Endothelial cell of umbilical vein (primary cell): ENCODE measurements at regions not wholly inside any gene's neighbourhood (a gene's known extent, or its start where the extent isn't known, plus 50 kb on each side); places are given as distances from the start of the nearest gene placed in this dataset.

ENCODE experiments used
- BruUV-seq: library from RNA; stranded (reverse); fragments of 400-500 nt; replicated peaks from 2 replicates; lab custom pipeline; 2021; lab: Mats Ljungman, UMichigan
- CTCF ChIA-PET: fragments of 300-600, 350-600 bp; sonication (Branson Sonifier 250); formaldehyde crosslinking; loops from one replicate; lab custom pipeline; 2021; ENCODE audit warnings: antibody characterized with exemption, inconsistent platforms; lab: Charles Lee
- POLR2A ChIA-PET: fragments of 300-600, 350-600 bp; sonication (Branson Sonifier 250); formaldehyde crosslinking; loops from one replicate; lab custom pipeline; 2021; ENCODE audit warnings: antibody characterized with exemption, inconsistent platforms; lab: Charles Lee
- DNase-seq: peaks from one replicate; pipeline ENCODE4 v3.0.0-alpha.2; 2011; ENCODE audit warnings: low read depth, low spot score
- FAIRE-seq: peaks from 2 replicates; lab custom pipeline; 2011; peaks lifted over from hg19 to GRCh38; lab: Jason Lieb, UNC
- H2AFZ ChIP-seq: 2 replicates; pipeline ENCODE4 v1.6.0; 2012; ENCODE audit warnings: low read depth, low read length, control low read depth, inconsistent platforms
- H3K27ac ChIP-seq: 2 replicates; pipeline ENCODE4 v1.5.1; 2011; ENCODE audit warnings: low read depth, mild to moderate bottlenecking, control low read depth, low read length, moderate library complexity; ENCODE audit not compliant: insufficient read depth
- H3K27me3 ChIP-seq, 2 experiments: 2 replicates each; pipeline versions ENCODE4 v1.6.0 to v1.6.1; 2011; ENCODE audit warnings: low read length in 2 of 2, mixed read lengths in 1 of 2; ENCODE audit not compliant: control insufficient read depth in 2 of 2, insufficient read depth in 2 of 2
- H3K36me3 ChIP-seq, 2 experiments: 2 replicates in 1 of 2; 3 replicates in 1 of 2; pipeline ENCODE4 v1.5.1; 2011; ENCODE audit warnings: low read length in 2 of 2, mild to moderate bottlenecking in 1 of 2, moderate library complexity in 1 of 2; ENCODE audit not compliant: control insufficient read depth in 2 of 2, insufficient read depth in 2 of 2; ENCODE audit errors: extremely low read depth in 1 of 2
- H3K4me1 ChIP-seq: 3 replicates; pipeline ENCODE4 v1.5.1; 2011; ENCODE audit warnings: mild to moderate bottlenecking, low read length; ENCODE audit not compliant: control insufficient read depth, insufficient read depth; ENCODE audit errors: extremely low read depth
- H3K4me2 ChIP-seq: 2 replicates; pipeline ENCODE4 v1.6.1; 2011; ENCODE audit warnings: low read length, control low read depth, mixed read lengths; ENCODE audit not compliant: insufficient read depth
- H3K4me3 ChIP-seq, 3 experiments: fragments of 200-600 bp in 1 of 3; sonication (generic), shearing (Covaris generic) in 1 of 3; replicated peaks in 1 of 3; 2 replicates each; pipeline ENCODE4 v1.5.1; 2011 to 2016; ENCODE audit warnings: control low read depth in 3 of 3, low read length in 3 of 3, mild to moderate bottlenecking in 2 of 3, inconsistent platforms in 1 of 3, low read depth in 1 of 3, moderate library complexity in 1 of 3; ENCODE audit not compliant: insufficient read depth in 1 of 3
- H3K79me2 ChIP-seq: 2 replicates; pipeline ENCODE4 v1.6.0; 2012; ENCODE audit warnings: low read length, inconsistent platforms; ENCODE audit not compliant: control insufficient read depth, insufficient read depth
- H3K9ac ChIP-seq: replicated peaks from 2 replicates; pipeline ENCODE3; 2011; ENCODE audit warnings: low read length, control low read depth; ENCODE audit not compliant: insufficient read depth; ENCODE audit errors: extremely low read depth
- H3K9me1 ChIP-seq: replicated peaks from 3 replicates; pipeline ENCODE4 v1.6.0; 2011; ENCODE audit warnings: mild to moderate bottlenecking, low read length; ENCODE audit not compliant: control insufficient read depth, insufficient read depth; ENCODE audit errors: extremely low read depth
- H3K9me3 ChIP-seq: replicated peaks from 2 replicates; pipeline ENCODE4 v1.5.1; 2012; ENCODE audit warnings: low read length, inconsistent platforms; ENCODE audit not compliant: control insufficient read depth, insufficient read depth
- H4K20me1 ChIP-seq: replicated peaks from 2 replicates; pipeline ENCODE3; 2011; ENCODE audit warnings: mild to moderate bottlenecking, low read length; ENCODE audit not compliant: control insufficient read depth, insufficient read depth; ENCODE audit errors: extremely low read depth
- EZH2 ChIP-seq: IDR thresholded peaks from 2 replicates; pipeline ENCODE4 v1.6.1; 2012; ENCODE audit warnings: borderline replicate concordance, low read depth, mild to moderate bottlenecking, moderate library complexity, low read length, inconsistent platforms; ENCODE audit not compliant: severe bottlenecking
- FOS ChIP-seq: IDR thresholded peaks from 2 replicates; pipeline ENCODE4 v1.6.1; 2011; ENCODE audit warnings: mild to moderate bottlenecking, low read length, moderate library complexity, borderline replicate concordance; ENCODE audit not compliant: insufficient read depth
- GATA2 ChIP-seq: IDR thresholded peaks from 2 replicates; pipeline ENCODE4 v1.7.0; 2011; ENCODE audit warnings: low read depth, mild to moderate bottlenecking, moderate library complexity, mixed read lengths, low read length; ENCODE audit not compliant: insufficient read length, insufficient read depth
- JUN ChIP-seq: IDR thresholded peaks from 2 replicates; pipeline ENCODE4 v1.6.1; 2011; ENCODE audit warnings: borderline replicate concordance, low read depth; ENCODE audit not compliant: insufficient read length, insufficient read depth
- MYC ChIP-seq: IDR thresholded peaks from one replicate; pipeline ENCODE4 v1.6.1; 2011; ENCODE audit warnings: mild to moderate bottlenecking, low read depth, low read length
- POLR2A ChIP-seq: IDR thresholded peaks from 2 replicates; pipeline ENCODE4 v1.6.1; 2012; ENCODE audit warnings: low read depth, mild to moderate bottlenecking, control low read depth, low read length
- POLR2AphosphoS5 ChIP-seq: IDR thresholded peaks from 2 replicates; pipeline ENCODE4 v1.6.1; 2012; ENCODE audit warnings: low read depth, mild to moderate bottlenecking, control low read depth, low read length, moderate library complexity; ENCODE audit not compliant: insufficient read depth
- dilution Hi-C: fragments of 300-500 bp; cut with MboI; formaldehyde crosslinking; loops from one replicate; pipeline ENCODE4 v1.15.0; 2019; ENCODE audit warnings: low sequenced_read_pairs; ENCODE audit not compliant: extremely low pct_ligation_motif_present
- intact Hi-C: fragments of 100-400 bp; cut with micrococcal nuclease; formaldehyde crosslinking; loops from one replicate; pipeline ENCODE4 v1.10.0; 2022
- TF ChIP-seq, protein P1 (sequence below): IDR thresholded peaks from 2 replicates; pipeline ENCODE4 v1.6.1; 2011; ENCODE audit not compliant: insufficient read depth, insufficient read length
- TF ChIP-seq, protein P2 (sequence below), 2 donors: IDR thresholded peaks; 1 replicate in 1 of 2; 2 replicates in 1 of 2; pipeline ENCODE4 v1.5.1; 2011; ENCODE audit warnings: low read length in 2 of 2, mild to moderate bottlenecking in 2 of 2, moderate library complexity in 2 of 2, control low read depth in 1 of 2, inconsistent platforms in 1 of 2, low read depth in 1 of 2; ENCODE audit not compliant: insufficient read depth in 1 of 2; ENCODE audit errors: extremely low read depth in 1 of 2

GRCh38 chr5:6899221-6899620 lies 186.0 kb downstream of the TENT4A start:
- dilution Hi-C loops: no loop called here

More at GRCh38 chr5:6899221-6899620, 186.0 kb downstream of the TENT4A start:
- DNase-seq: no peak
- TF ChIP-seq JUN (no peak), FOS (no peak), GATA2 (no peak), POLR2A (no peak), MYC (no peak), POLR2AphosphoS5 (no peak), EZH2 (no peak)
- TF ChIP-seq, protein P1, sequence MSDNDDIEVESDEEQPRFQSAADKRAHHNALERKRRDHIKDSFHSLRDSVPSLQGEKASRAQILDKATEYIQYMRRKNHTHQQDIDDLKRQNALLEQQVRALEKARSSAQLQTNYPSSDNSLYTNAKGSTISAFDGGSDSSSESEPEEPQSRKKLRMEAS: no peak
- TF ChIP-seq, protein P2, sequence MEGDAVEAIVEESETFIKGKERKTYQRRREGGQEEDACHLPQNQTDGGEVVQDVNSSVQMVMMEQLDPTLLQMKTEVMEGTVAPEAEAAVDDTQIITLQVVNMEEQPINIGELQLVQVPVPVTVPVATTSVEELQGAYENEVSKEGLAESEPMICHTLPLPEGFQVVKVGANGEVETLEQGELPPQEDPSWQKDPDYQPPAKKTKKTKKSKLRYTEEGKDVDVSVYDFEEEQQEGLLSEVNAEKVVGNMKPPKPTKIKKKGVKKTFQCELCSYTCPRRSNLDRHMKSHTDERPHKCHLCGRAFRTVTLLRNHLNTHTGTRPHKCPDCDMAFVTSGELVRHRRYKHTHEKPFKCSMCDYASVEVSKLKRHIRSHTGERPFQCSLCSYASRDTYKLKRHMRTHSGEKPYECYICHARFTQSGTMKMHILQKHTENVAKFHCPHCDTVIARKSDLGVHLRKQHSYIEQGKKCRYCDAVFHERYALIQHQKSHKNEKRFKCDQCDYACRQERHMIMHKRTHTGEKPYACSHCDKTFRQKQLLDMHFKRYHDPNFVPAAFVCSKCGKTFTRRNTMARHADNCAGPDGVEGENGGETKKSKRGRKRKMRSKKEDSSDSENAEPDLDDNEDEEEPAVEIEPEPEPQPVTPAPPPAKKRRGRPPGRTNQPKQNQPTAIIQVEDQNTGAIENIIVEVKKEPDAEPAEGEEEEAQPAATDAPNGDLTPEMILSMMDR (IDR thresholded peaks at IDR 0.05; ENCODE audit: extremely low read depth in 1 of 2, insufficient read depth in 1 of 2, low read depth in 1 of 2, low read length in 2 of 2): no peak
- no peak overlapping the region for H3K27ac ChIP-seq
- intact Hi-C loops: no loop called here
- H3K79me2 ChIP-seq: no peaks in the 10 kb centered on the region
- H3K4me2 ChIP-seq: no peak overlapping the region
- H2AFZ ChIP-seq: no peak overlapping the region
- no peaks in the 10 kb centered on the region for H3K9me1 ChIP-seq
- no peaks in the 10 kb centered on the region for H3K36me3 ChIP-seq
- BruUV-seq: no TSS peak
- CTCF ChIA-PET: no interaction called here
- POLR2A ChIA-PET: no interaction called here
- no peak overlapping the region for H3K9ac ChIP-seq
- H3K4me1 ChIP-seq: no peaks in the 10 kb centered on the region
- H4K20me1 ChIP-seq: no peaks in the 10 kb centered on the region
- no peaks in the 10 kb centered on the region for H3K27me3 ChIP-seq
- peaks cover 5% of the 10 kb centered on the region for H3K9me3 ChIP-seq
- no peak overlapping the region for H3K4me3 ChIP-seq
- FAIRE-seq: no peak
